Activated CD4-positive, alpha-beta T cell treated with anti-CD3 and anti-CD28 coated beads, Interleukin-10, Interleukin-2, amounts not matched to agents 100 ng/mL and 50 ng/mL, durations not matched to agents 16 hours and 8 hours (primary cell): ENCODE measurements at regions not wholly inside any gene's neighbourhood (a gene's known extent, or its start where the extent isn't known, plus 50 kb on each side); places are given as distances from the start of the nearest gene placed in this dataset.
"Not testable (repeated sequence)": the region's sequence is repeated elsewhere in the genome, so short reads cannot be mapped to it uniquely, and the experiment has no call there.

Experiments
- DNase-seq: peaks from one replicate; pipeline ENCODE4 v3.0.0-alpha.2; 2020

GRCh38 chr20:1825507-1825906, 69.7 kb upstream of the SIRPA start:
- DNase-seq: no peak

- no peak for DNase-seq
Measured at GRCh38 chr20:1824834-1825233, 70.4 kb upstream of the SIRPA start.

GRCh38 chr20:1824181-1824580, 71.0 kb upstream of the SIRPA start:
- no peak for DNase-seq

GRCh38 chr20:1823450-1823844, 71.8 kb upstream of the SIRPA start:
- DNase-seq: no peak

- DNase-seq: no peak
Measured at GRCh38 chr20:1822564-1823449, 72.4 kb upstream of the SIRPA start.

- DNase-seq: no peak
Measured at GRCh38 chr20:1820138-1821079, 74.8 kb upstream of the SIRPA start.

GRCh38 chr20:1819311-1820137, 75.7 kb upstream of the SIRPA start:
- no peak for DNase-seq

GRCh38 chr20:1818895-1819294, 76.3 kb upstream of the SIRPA start:
- DNase-seq: no peak

GRCh38 chr20:1818247-1818840, 76.9 kb upstream of the SIRPA start:
- DNase-seq: no peak

- DNase-seq: no peak
Measured at GRCh38 chr20:1817577-1818211, 77.5 kb upstream of the SIRPA start.

- no peak for DNase-seq
Measured at GRCh38 chr20:1816384-1817381, 78.5 kb upstream of the SIRPA start.

- DNase-seq: no peak
Measured at GRCh38 chr20:1815502-1816085, 79.6 kb upstream of the SIRPA start.

GRCh38 chr20:1814861-1815260, 80.3 kb upstream of the SIRPA start:
- not testable (repeated sequence) for DNase-seq

GRCh38 chr20:1813674-1814635, 81.3 kb upstream of the SIRPA start:
- DNase-seq: no peak

- no peak for DNase-seq
Measured at GRCh38 chr20:1813101-1813529, 82.1 kb upstream of the SIRPA start.

- DNase-seq: no peak
Measured at GRCh38 chr20:1811621-1812498, 83.3 kb upstream of the SIRPA start.

GRCh38 chr20:1810926-1811620, 84.1 kb upstream of the SIRPA start:
- DNase-seq: no peak
